ENCODE measurements at regions not wholly inside any gene's neighbourhood (a gene's known extent, or its start where the extent isn't known, plus 50 kb on each side); places are given as distances from the start of the nearest gene placed in this dataset.
A peak's percentile ranks its signal among the peaks of the same experiment; 100 is the strongest.

- DNase-seq (ENCODE audit: low read depth), result peak; percentile 84
- peak overlapping the region; percentile 43 for H3K4me3 ChIP-seq (ENCODE audit: low read depth, low read length)
- TF ChIP-seq MAX (IDR thresholded peaks at IDR 0.05; ENCODE audit: low read depth, low read length), result peak; percentile 56
- TF ChIP-seq CTCF (IDR thresholded peaks at IDR 0.05; ENCODE audit: low read depth, low read length), result no peak
- TF ChIP-seq MYC (IDR thresholded peaks at IDR 0.05; ENCODE audit: low read depth, low read length), result peak; percentile 52
- no peak for TF ChIP-seq POLR2A (IDR thresholded peaks at IDR 0.05; ENCODE audit: extremely low read depth, insufficient read length)
Measured at GRCh38 chr3:42345811-42346210, 64.6 kb downstream of the LYZL4 start.

DNA sequence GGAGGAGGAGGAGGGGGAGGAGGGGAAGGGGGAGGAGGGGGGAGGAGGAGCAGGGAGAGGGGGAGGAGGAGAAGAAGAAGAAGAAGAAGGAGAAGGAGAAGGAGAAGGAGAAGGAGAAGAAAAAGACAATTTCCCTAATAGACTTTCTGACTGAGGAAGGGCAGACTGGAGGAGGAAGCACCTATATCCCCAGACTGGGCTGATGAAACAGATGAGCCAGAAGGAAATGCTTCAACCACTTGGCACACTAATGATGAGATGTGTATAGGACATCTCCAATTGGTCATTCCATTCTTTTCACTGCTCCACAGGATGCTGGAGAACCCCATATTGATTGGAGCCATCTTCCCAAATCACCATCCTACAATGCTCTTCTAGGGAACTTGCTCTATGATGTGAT, 69.9 kb downstream of the LYZL4 start:
- no peak for DNase-seq (ENCODE audit: low read depth)
- TF ChIP-seq POLR2A (IDR thresholded peaks at IDR 0.05; ENCODE audit: extremely low read depth, insufficient read length), result no peak
- TF ChIP-seq MYC (IDR thresholded peaks at IDR 0.05; ENCODE audit: low read depth, low read length), result no peak
- TF ChIP-seq MAX (IDR thresholded peaks at IDR 0.05; ENCODE audit: low read depth, low read length), result no peak
- no peak for TF ChIP-seq CTCF (IDR thresholded peaks at IDR 0.05; ENCODE audit: low read depth, low read length)
- H3K4me3 ChIP-seq (ENCODE audit: low read depth, low read length), result no peak overlapping the region

DNA sequence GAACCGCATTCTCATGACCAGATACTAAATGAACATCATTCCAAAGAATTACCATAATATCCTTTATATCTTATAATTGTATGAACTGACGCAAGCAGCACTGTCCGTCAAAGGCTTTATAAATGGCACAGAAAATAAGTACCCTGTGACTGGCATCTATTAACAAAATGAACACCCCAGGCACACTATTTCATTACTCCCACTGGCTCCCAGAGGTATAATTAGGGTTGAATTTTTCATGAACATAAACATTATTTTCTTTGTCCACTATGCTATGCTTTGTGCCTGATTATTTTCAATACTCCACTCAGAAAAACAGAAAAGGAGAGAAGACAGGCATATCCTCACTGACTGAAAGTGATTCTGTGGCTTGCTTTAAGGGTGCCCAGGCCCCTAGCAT, 71.1 kb downstream of the LYZL4 start:
- no peak for TF ChIP-seq CTCF (IDR thresholded peaks at IDR 0.05; ENCODE audit: low read depth, low read length)
- no peak for TF ChIP-seq MAX (IDR thresholded peaks at IDR 0.05; ENCODE audit: low read depth, low read length)
- no peak for TF ChIP-seq MYC (IDR thresholded peaks at IDR 0.05; ENCODE audit: low read depth, low read length)
- TF ChIP-seq POLR2A (IDR thresholded peaks at IDR 0.05; ENCODE audit: extremely low read depth, insufficient read length), result no peak
- DNase-seq (ENCODE audit: low read depth), result no peak
- H3K4me3 ChIP-seq (ENCODE audit: low read depth, low read length), result no peak overlapping the region

GRCh38 chr3:42336103-42336502, 70.1 kb upstream of the CCK start:
- TF ChIP-seq MAX (IDR thresholded peaks at IDR 0.05; ENCODE audit: low read depth, low read length) (no peak), POLR2A (IDR thresholded peaks at IDR 0.05; ENCODE audit: extremely low read depth, insufficient read length) (no peak)
- DNase-seq (ENCODE audit: low read depth), result no peak
- no peak overlapping the region for H3K4me3 ChIP-seq (ENCODE audit: low read depth, low read length)

DNA sequence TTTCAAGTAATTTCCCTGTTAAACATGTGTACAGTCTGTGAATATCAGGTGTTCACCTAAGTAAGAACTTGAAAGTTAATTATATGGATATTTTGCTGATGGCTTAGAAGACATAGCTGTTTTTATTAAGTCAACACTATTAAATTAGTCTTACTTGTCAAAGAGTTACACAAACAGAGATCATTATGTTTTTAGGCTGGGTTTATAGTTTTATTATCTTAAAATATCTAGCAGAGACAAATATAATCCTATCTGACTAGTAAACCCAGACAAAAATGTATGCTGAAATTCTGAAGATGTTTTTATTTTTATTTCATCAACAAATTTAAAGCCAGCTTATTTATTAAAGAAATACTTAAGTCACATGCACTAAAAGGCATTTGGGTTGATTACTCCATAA, 51.2 kb upstream of the CCK start:
- DNase-seq (ENCODE audit: low read depth), result no peak
- no peak overlapping the region for H3K4me3 ChIP-seq (ENCODE audit: low read depth, low read length)
- no peak for TF ChIP-seq CTCF (IDR thresholded peaks at IDR 0.05; ENCODE audit: low read depth, low read length)
- TF ChIP-seq MYC (IDR thresholded peaks at IDR 0.05; ENCODE audit: low read depth, low read length), result no peak
- TF ChIP-seq MAX (IDR thresholded peaks at IDR 0.05; ENCODE audit: low read depth, low read length), result no peak
- no peak for TF ChIP-seq POLR2A (IDR thresholded peaks at IDR 0.05; ENCODE audit: extremely low read depth, insufficient read length)

All from NB4 (cell line).